GM13977 (cell line): ENCODE measurements at regions not wholly inside any gene's neighbourhood (a gene's known extent, or its start where the extent isn't known, plus 50 kb on each side); places are given as distances from the start of the nearest gene placed in this dataset.

Source experiments
- DNase-seq: peaks from one replicate; pipeline ENCODE4 v3.0.0; 2012; ENCODE audit warnings: low spot score
- CTCF ChIP-seq: IDR thresholded peaks from 2 replicates; pipeline ENCODE4 v1.5.1; 2012; ENCODE audit warnings: mild to moderate bottlenecking, control low read depth; ENCODE audit not compliant: insufficient read depth; ENCODE audit errors: extremely low read depth, missing control alignments
- in situ Hi-C: fragments of 300-500 bp; cut with MboI; formaldehyde crosslinking; loops from one replicate; pipeline ENCODE4 v1.12.0; 2022; ENCODE audit warnings: low sequenced_read_pairs, low pct_unique_long_range_greater_than_20kb, mixed read lengths, inconsistent platforms; ENCODE audit not compliant: unreplicated experiment

GRCh38 chr7:1296356-1296981 is 63.8 kb downstream of the UNCX start:
- in situ Hi-C loops, result no loop called here
- DNase-seq, result no peak
- no peak for TF ChIP-seq CTCF

GRCh38 chr7:1297017-1297960 is 64.6 kb downstream of the UNCX start:
- TF ChIP-seq CTCF, result no peak
- no peak for DNase-seq
- in situ Hi-C loops, result no loop called here

GRCh38 chr7:1298051-1298930 is 65.6 kb downstream of the UNCX start:
- in situ Hi-C loops, result no loop called here

GRCh38 chr7:1298931-1299885 is 66.5 kb downstream of the UNCX start:
- TF ChIP-seq CTCF, result no peak
- in situ Hi-C loops, result no loop called here
- DNase-seq, result no peak

More at GRCh38 chr7:1298051-1298930, 65.6 kb downstream of the UNCX start:
- no peak for DNase-seq
- no peak for TF ChIP-seq CTCF

GRCh38 chr7:1300206-1300605 is 67.5 kb downstream of the UNCX start:
- no peak for TF ChIP-seq CTCF
- no peak for DNase-seq
- in situ Hi-C loops, result no loop called here

GRCh38 chr7:1300636-1301035 is 68.0 kb downstream of the UNCX start:
- in situ Hi-C loops, result no loop called here
- TF ChIP-seq CTCF, result no peak

More at GRCh38 chr7:1300636-1301035, 68.0 kb downstream of the UNCX start:
- DNase-seq, result no peak
